K562 (cell line): ENCODE measurements at regions not wholly inside any gene's neighbourhood (a gene's known extent, or its start where the extent isn't known, plus 50 kb on each side); places are given as distances from the start of the nearest gene placed in this dataset.

Experiments
- ATAC-seq: fragments of 200-7000 bp; cut with Tn5 transposase; 3 replicates; pipeline ENCODE4 v1.9.1; 2020; ENCODE audit warnings: moderate library complexity
- BruUV-seq: library from RNA; stranded (reverse); fragments of 400-500 nt; replicated peaks from 2 replicates; lab custom pipeline; 2021; lab: Mats Ljungman, UMichigan
- CTCF ChIA-PET: fragments of 300-600 bp; formaldehyde crosslinking; extraction: SDS; loops from one replicate; lab custom pipeline; 2021; ENCODE audit warnings: low intra/inter-chr PET ratio; lab: Yijun Ruan, JAX
- POLR2A ChIA-PET: fragments of 300-600, 350-650 bp; sonication (Branson Sonifier 250); formaldehyde crosslinking; extraction: SDS; loops from one replicate; lab custom pipeline; 2021; ENCODE audit warnings: antibody characterized with exemption, inconsistent platforms; lab: Yijun Ruan, JAX
- DNase-seq, 4 experiments: peaks; one replicate each; pipeline versions ENCODE4 v3.0.0 to v3.0.0-alpha.2; 2011 to 2018; ENCODE audit warnings: low spot score in 3 of 4, mixed read lengths in 3 of 4; ENCODE audit errors: extremely low read depth in 1 of 4
- FAIRE-seq: peaks from 2 replicates; lab custom pipeline; 2011; peaks lifted over from hg19 to GRCh38; lab: Jason Lieb, UNC
- H2AFZ ChIP-seq: 2 replicates; pipeline ENCODE4 v1.6.0; 2011; ENCODE audit warnings: low read depth, low read length, control low read depth, inconsistent platforms
- H3K27ac ChIP-seq: fragments of 200-600 bp; 3 replicates; pipeline ENCODE4 v1.8.0; 2011; ENCODE audit warnings: low read depth, mild to moderate bottlenecking, control low read depth, inconsistent platforms, low read length, moderate library complexity, mixed read lengths; ENCODE audit errors: extremely low read depth
- H3K27me3 ChIP-seq, 2 experiments: fragments of 300-600 bp in 1 of 2; 2 replicates in 1 of 2; 3 replicates in 1 of 2; pipeline versions ENCODE4 v1.6.0 to v1.8.0; 2011; ENCODE audit warnings: inconsistent platforms in 2 of 2, low read length in 2 of 2, mild to moderate bottlenecking in 1 of 2, mixed read lengths in 1 of 2, moderate library complexity in 1 of 2; ENCODE audit not compliant: control insufficient read depth in 2 of 2, insufficient read depth in 2 of 2
- H3K36me3 ChIP-seq: fragments of 300-600 bp; 3 replicates; pipeline ENCODE4 v1.8.0; 2011; ENCODE audit warnings: mild to moderate bottlenecking, low read length, inconsistent platforms; ENCODE audit not compliant: control insufficient read depth, insufficient read depth
- H3K4me1 ChIP-seq, 2 experiments: fragments of 200-600 bp in 1 of 2; replicated peaks in 1 of 2; 2 replicates in 1 of 2; 3 replicates in 1 of 2; pipeline versions ENCODE4 v1.5.1 to v1.8.0; 2011; ENCODE audit warnings: inconsistent platforms in 2 of 2, low read length in 2 of 2, mild to moderate bottlenecking in 1 of 2, mixed read lengths in 1 of 2, moderate library complexity in 1 of 2; ENCODE audit not compliant: control insufficient read depth in 2 of 2, insufficient read depth in 2 of 2
- H3K4me2 ChIP-seq: 2 replicates; pipeline ENCODE4 v1.6.1; 2011; ENCODE audit warnings: low read length, control low read depth, inconsistent platforms, mixed read lengths; ENCODE audit not compliant: insufficient read depth
- H3K4me3 ChIP-seq: fragments of 200-600 bp; sonication (generic), shearing (Covaris generic); 2 replicates; pipeline ENCODE4 v1.5.1; 2016; ENCODE audit warnings: control low read depth, inconsistent platforms
- H3K79me2 ChIP-seq: fragments of 200-600 bp; 3 replicates; pipeline ENCODE4 v1.8.0; 2011; ENCODE audit warnings: low read length, inconsistent platforms; ENCODE audit not compliant: control insufficient read depth, insufficient read depth
- H3K9ac ChIP-seq, 2 experiments: 2 replicates each; pipeline versions ENCODE4 v1.6.0 to v1.6.1; 2011; ENCODE audit warnings: low read depth in 2 of 2, low read length in 2 of 2, control low read depth in 1 of 2, inconsistent platforms in 1 of 2, mild to moderate bottlenecking in 1 of 2, mixed read lengths in 1 of 2; ENCODE audit not compliant: insufficient read depth in 1 of 2
- H3K9me1 ChIP-seq: one replicate; pipeline ENCODE4 v1.6.0; 2011; ENCODE audit warnings: inconsistent platforms, mild to moderate bottlenecking, low read length, moderate library complexity; ENCODE audit not compliant: control insufficient read depth, insufficient read depth
- H3K9me3 ChIP-seq: replicated peaks from 2 replicates; pipeline ENCODE4 v1.5.1; 2011; ENCODE audit warnings: low read depth, low read length, inconsistent platforms; ENCODE audit not compliant: control insufficient read depth, insufficient read depth
- H4K20me1 ChIP-seq: replicated peaks from 2 replicates; pipeline ENCODE4 v1.6.1; 2011; ENCODE audit warnings: low read length, inconsistent platforms, mixed read lengths; ENCODE audit not compliant: control insufficient read depth, insufficient read depth
- DNMT1 ChIP-seq: fragments of 450-650 bp; IDR thresholded peaks from 2 replicates; pipeline ENCODE4 v1.6.1; 2016; ENCODE audit warnings: antibody characterized with exemption, mild to moderate bottlenecking
- KLF13 ChIP-seq: fragments of 450-650 bp; IDR thresholded peaks from 2 replicates; pipeline ENCODE4 v1.6.1; 2016; ENCODE audit warnings: missing genetic modification characterization, low read depth, mild to moderate bottlenecking, missing compliant biosample characterization, moderate library complexity, borderline replicate concordance
- RBM14 ChIP-seq: fragments of 200-400 bp; formaldehyde crosslinking; IDR thresholded peaks from 2 replicates; pipeline ENCODE4 v1.6.1; 2018; ENCODE audit warnings: low read depth, mild to moderate bottlenecking, low read length, moderate library complexity, borderline replicate concordance; ENCODE audit not compliant: insufficient read depth
- SAFB2 ChIP-seq: fragments of 200-400 bp; formaldehyde crosslinking; IDR thresholded peaks from 2 replicates; pipeline ENCODE4 v1.6.1; 2018; ENCODE audit warnings: borderline replicate concordance, low read length, low read depth, moderate library complexity; ENCODE audit not compliant: severe bottlenecking
- ZBTB49 ChIP-seq: sonication (generic); formaldehyde crosslinking; IDR thresholded peaks from 2 replicates; pipeline ENCODE4 v1.8.0; 2022; ENCODE audit warnings: missing genetic modification reagents, mild to moderate bottlenecking, borderline replicate concordance
- WGBS: fragments of 100-300 bp; shearing (Covaris generic); methylation state at CpG from one replicate; pipeline ENCODE4 v1.1.6; 2016; ENCODE audit warnings: low coverage, mixed read lengths; ENCODE audit not compliant: insufficient coverage; ENCODE audit errors: missing lambda C conversion rate; 5-methylcytosine and 5-hydroxymethylcytosine counted together
- in situ Hi-C: fragments of 300-500 bp; cut with MboI; formaldehyde crosslinking; loops from 4 replicates; pipeline ENCODE4 v1.15.0; 2018; ENCODE audit warnings: inconsistent platforms, mixed read lengths
- intact Hi-C: fragments of 100-400 bp; cut with micrococcal nuclease; formaldehyde crosslinking; loops from 2 replicates; pipeline ENCODE4 v1.14.2; 2022

DNA sequence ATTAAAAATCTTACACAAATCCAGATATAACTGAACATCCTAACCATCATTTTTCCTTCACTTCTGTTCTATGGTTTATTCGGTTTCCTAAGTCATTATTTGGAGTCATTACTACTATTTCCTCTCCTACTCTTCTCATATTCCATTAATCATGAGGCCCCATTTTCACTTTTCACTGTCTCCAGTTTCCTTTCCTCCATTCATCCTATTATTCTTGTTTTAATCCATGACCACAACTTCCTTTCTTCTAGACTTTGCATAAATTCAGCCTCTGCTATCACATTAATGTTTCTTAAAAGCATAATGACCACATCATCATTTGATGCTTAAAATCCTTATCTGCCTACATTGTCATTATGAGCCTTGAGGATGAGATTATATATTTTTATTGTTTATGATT lies 555.0 kb upstream of the NDST4 start (continued):
- TF ChIP-seq ZBTB49 (no peak), SAFB2 (no peak), DNMT1 (no peak)

- FAIRE-seq: no peak
- H2AFZ ChIP-seq: no peak overlapping the region
- H3K4me1 ChIP-seq: no peaks in the 10 kb centered on the region
- no TSS peak for BruUV-seq
- H3K36me3 ChIP-seq: no peaks in the 10 kb centered on the region
- no peak overlapping the region for H3K4me2 ChIP-seq
- no peaks in the 10 kb centered on the region for H3K79me2 ChIP-seq
- ChIA-PET CTCF (no interaction called here), POLR2A (no interaction called here)
- TF ChIP-seq KLF13 (no peak), RBM14 (no peak)
- intact Hi-C loops: no loop called here
- no peak overlapping the region for H3K9ac ChIP-seq
- no peak for ATAC-seq
- no peaks in the 10 kb centered on the region for H3K9me1 ChIP-seq
- H3K27ac ChIP-seq: no peak overlapping the region
- in situ Hi-C loops: no loop called here
- 0 out of 2 replicates have a peak, but pooled peaks cover 2% of the 10 kb centered on the region for H3K9me3 ChIP-seq
- DNase-seq: no peak
- H3K4me3 ChIP-seq: no peak overlapping the region
- no peaks in the 10 kb centered on the region for H4K20me1 ChIP-seq
- WGBS: 0% methylated on average over 9 of the region's 9 CpGs
- no peaks in the 10 kb centered on the region for H3K27me3 ChIP-seq
These were observed 550.9 kb upstream of the NDST4 start for GRCh38 chr4:115664285-115664684.
